Natural killer cell (primary cell): ENCODE measurements at regions not wholly inside any gene's neighbourhood (a gene's known extent, or its start where the extent isn't known, plus 50 kb on each side); places are given as distances from the start of the nearest gene placed in this dataset.

Experiments used
- ATAC-seq, 3 donors: fragments of 150-1000 bp in 2 of 3; fragments of 200-7000 bp in 1 of 3; cut with Tn5 transposase; 1 replicate in 1 of 3; 2 replicates in 2 of 3; pipeline ENCODE4 v1.10.0; 2021; ENCODE audit warnings: mild to moderate bottlenecking in 2 of 3, moderate library complexity in 2 of 3
- DNase-seq, 2 donors: peaks; one replicate each; pipeline versions ENCODE4 v3.0.0 to v3.0.0-alpha.2; 2013 to 2021; ENCODE audit warnings: mixed read lengths in 1 of 2
- H3K27ac ChIP-seq: one replicate; pipeline ENCODE4 v1.5.1; 2013; ENCODE audit warnings: mild to moderate bottlenecking, low read length
- H3K27me3 ChIP-seq: one replicate; pipeline ENCODE4 v1.6.1; 2013; ENCODE audit warnings: low read length; ENCODE audit not compliant: control insufficient read depth, insufficient read depth
- H3K36me3 ChIP-seq: one replicate; pipeline ENCODE4 v1.6.1; 2013; ENCODE audit warnings: low read length; ENCODE audit not compliant: control insufficient read depth, insufficient read depth
- H3K4me1 ChIP-seq: one replicate; pipeline ENCODE4 v1.6.1; 2013; ENCODE audit warnings: low read length; ENCODE audit not compliant: control insufficient read depth, insufficient read depth
- H3K4me3 ChIP-seq: one replicate; pipeline ENCODE4 v1.5.1; 2013; ENCODE audit warnings: low read length
- H3K9me3 ChIP-seq: one replicate; pipeline ENCODE4 v1.6.1; 2013; ENCODE audit warnings: low read length; ENCODE audit not compliant: control insufficient read depth, insufficient read depth
- H3K27ac Mint-ChIP-seq, 2 donors: one replicate each; pipeline ENCODE4 v1.8.0; 2022; ENCODE audit warnings: mild to moderate bottlenecking in 2 of 2, mixed read lengths in 2 of 2, moderate library complexity in 1 of 2
- H3K27me3 Mint-ChIP-seq, 2 donors: one replicate each; pipeline ENCODE4 v1.8.0; 2022; ENCODE audit warnings: low read depth in 2 of 2, mixed read lengths in 2 of 2
- H3K36me3 Mint-ChIP-seq: one replicate; pipeline ENCODE4 v1.8.0; 2022; ENCODE audit warnings: mixed read lengths
- H3K4me1 Mint-ChIP-seq, 2 donors: one replicate each; pipeline ENCODE4 v1.8.0; 2022; ENCODE audit warnings: mixed read lengths in 2 of 2
- H3K4me3 Mint-ChIP-seq: one replicate; pipeline ENCODE4 v1.8.0; 2022; ENCODE audit warnings: mild to moderate bottlenecking, moderate library complexity, mixed read lengths
- H3K9me3 Mint-ChIP-seq, 2 donors: one replicate each; pipeline ENCODE4 v1.8.0; 2022; ENCODE audit warnings: mixed read lengths in 2 of 2
- WGBS: methylation state at CpG from one replicate; pipeline ENCODE4 v1.1.7; 2013; ENCODE audit warnings: missing lambda C conversion rate; ENCODE audit not compliant: insufficient coverage; 5-methylcytosine and 5-hydroxymethylcytosine counted together
- intact Hi-C: fragments of 100-400 bp; cut with micrococcal nuclease; formaldehyde crosslinking; loops from one replicate; pipeline ENCODE4 v1.14.2; 2022
- TF ChIP-seq, protein P1 (sequence below): fragments of 200-600 bp; IDR thresholded peaks from one replicate; pipeline ENCODE4 v1.8.0; 2022; ENCODE audit warnings: antibody characterized with exemption

DNA sequence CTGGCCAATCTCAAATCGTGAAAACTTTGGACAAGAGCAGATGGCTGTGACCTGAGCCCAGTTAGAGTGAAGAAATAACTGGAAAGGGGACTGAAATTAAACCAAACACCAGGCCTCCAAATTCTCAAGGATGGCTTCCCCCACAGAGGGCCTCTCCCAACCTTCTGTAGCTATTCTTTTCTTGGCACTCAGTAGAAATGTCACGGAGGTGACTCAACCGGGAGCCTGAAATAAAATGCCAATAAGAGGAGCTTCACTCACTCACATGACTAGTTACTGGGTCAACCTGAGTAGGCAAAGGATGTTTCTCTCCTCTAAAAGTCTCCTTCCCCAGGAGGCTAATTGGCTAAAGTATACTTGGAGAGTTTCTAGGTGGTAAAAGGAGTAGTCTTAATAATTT, 230.7 kb downstream of the MAF start:
- TF ChIP-seq, protein P1, sequence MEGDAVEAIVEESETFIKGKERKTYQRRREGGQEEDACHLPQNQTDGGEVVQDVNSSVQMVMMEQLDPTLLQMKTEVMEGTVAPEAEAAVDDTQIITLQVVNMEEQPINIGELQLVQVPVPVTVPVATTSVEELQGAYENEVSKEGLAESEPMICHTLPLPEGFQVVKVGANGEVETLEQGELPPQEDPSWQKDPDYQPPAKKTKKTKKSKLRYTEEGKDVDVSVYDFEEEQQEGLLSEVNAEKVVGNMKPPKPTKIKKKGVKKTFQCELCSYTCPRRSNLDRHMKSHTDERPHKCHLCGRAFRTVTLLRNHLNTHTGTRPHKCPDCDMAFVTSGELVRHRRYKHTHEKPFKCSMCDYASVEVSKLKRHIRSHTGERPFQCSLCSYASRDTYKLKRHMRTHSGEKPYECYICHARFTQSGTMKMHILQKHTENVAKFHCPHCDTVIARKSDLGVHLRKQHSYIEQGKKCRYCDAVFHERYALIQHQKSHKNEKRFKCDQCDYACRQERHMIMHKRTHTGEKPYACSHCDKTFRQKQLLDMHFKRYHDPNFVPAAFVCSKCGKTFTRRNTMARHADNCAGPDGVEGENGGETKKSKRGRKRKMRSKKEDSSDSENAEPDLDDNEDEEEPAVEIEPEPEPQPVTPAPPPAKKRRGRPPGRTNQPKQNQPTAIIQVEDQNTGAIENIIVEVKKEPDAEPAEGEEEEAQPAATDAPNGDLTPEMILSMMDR: no peak
- no peaks in the 10 kb centered on the region for H3K27me3 ChIP-seq
- no peak overlapping the region for H3K27ac ChIP-seq
- H3K36me3 ChIP-seq: no peaks in the 10 kb centered on the region
- Mint-ChIP-seq H3K9me3 (peaks cover 4 to 9% of the 10 kb centered on the region in 2 donors), H3K4me3 (peak overlapping the region; percentile 53), H3K27ac (peak overlapping the region; percentile 72 to 77), H3K27me3 (peaks cover 4 to 9% of the 10 kb centered on the region in 2 donors), H3K36me3 (peaks cover 12% of the 10 kb centered on the region), H3K4me1 (peaks cover 33 to 44% of the 10 kb centered on the region in 2 donors)
- no peak for DNase-seq
- ATAC-seq: no peak
- H3K9me3 ChIP-seq: peaks cover 9% of the 10 kb centered on the region
- peaks cover 13% of the 10 kb centered on the region for H3K4me1 ChIP-seq
- 97% methylated on average over 3 of the region's 3 CpGs for WGBS
- H3K4me3 ChIP-seq: no peak overlapping the region
- intact Hi-C loops: loop anchor here (1.0 kb wide), 1 partner anchor 14 kb away; no protein-coding TSS in a partner anchor

DNA sequence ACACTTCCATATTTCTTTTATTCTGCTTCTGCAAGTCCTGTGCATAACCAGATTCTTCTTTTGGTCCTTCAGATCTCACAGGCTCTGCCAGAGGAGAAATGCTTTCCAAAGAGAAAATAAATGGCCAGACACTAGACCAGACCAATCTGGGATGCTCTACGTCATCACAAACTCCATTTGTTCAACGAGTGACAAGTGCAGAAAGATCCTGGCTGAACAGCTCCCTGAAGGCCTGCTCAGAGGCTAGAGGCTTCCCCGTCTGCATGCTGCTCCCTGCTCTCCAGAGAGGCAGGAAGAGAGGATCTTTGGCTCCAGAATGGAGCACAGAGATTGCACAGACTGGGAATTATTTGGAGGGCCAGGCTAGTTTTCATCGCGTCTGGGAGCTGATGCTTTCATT, 232.7 kb downstream of the MAF start:
- no peaks in the 10 kb centered on the region for H3K27me3 ChIP-seq
- no peak overlapping the region for H3K27ac ChIP-seq
- H3K9me3 Mint-ChIP-seq: peaks cover 4 to 6% of the 10 kb centered on the region in 2 donors
- ATAC-seq: no peak
- no peak overlapping the region for H3K27ac Mint-ChIP-seq
- H3K36me3 ChIP-seq: no peaks in the 10 kb centered on the region
- WGBS: 87% methylated on average over 3 of the region's 5 CpGs
- TF ChIP-seq, protein P1: no peak
- H3K27me3 Mint-ChIP-seq: peaks cover 11 to 25% of the 10 kb centered on the region in 2 donors
- H3K4me1 Mint-ChIP-seq: peaks cover 33 to 45% of the 10 kb centered on the region in 2 donors
- no peak for DNase-seq
- peaks cover 9% of the 10 kb centered on the region for H3K9me3 ChIP-seq
- H3K36me3 Mint-ChIP-seq: peaks cover 12% of the 10 kb centered on the region
- intact Hi-C loops: no loop called here
- H3K4me3 Mint-ChIP-seq: no peak overlapping the region
- H3K4me1 ChIP-seq: peaks cover 13% of the 10 kb centered on the region
- H3K4me3 ChIP-seq: no peak overlapping the region

- 86% methylated on average over 1 of the region's 1 CpG for WGBS
- no peaks in the 10 kb centered on the region for H3K36me3 ChIP-seq
- H3K9me3 ChIP-seq: peaks cover 9% of the 10 kb centered on the region
- no peak overlapping the region for H3K27ac ChIP-seq
- no peaks in the 10 kb centered on the region for H3K27me3 ChIP-seq
- H3K4me1 ChIP-seq: peaks cover 13% of the 10 kb centered on the region
- TF ChIP-seq, protein P1: no peak
- no peak overlapping the region for H3K27ac Mint-ChIP-seq
- no peak for DNase-seq
- peaks cover 10% of the 10 kb centered on the region for H3K36me3 Mint-ChIP-seq
- no peak for ATAC-seq
- peaks cover 4 to 6% of the 10 kb centered on the region in 2 donors for H3K9me3 Mint-ChIP-seq
- H3K4me3 Mint-ChIP-seq: no peak overlapping the region
- H3K4me3 ChIP-seq: no peak overlapping the region
- peaks cover 12 to 33% of the 10 kb centered on the region in 2 donors for H3K27me3 Mint-ChIP-seq
- intact Hi-C loops: no loop called here
- H3K4me1 Mint-ChIP-seq: peaks cover 31 to 35% of the 10 kb centered on the region in 2 donors
Measured at GRCh38 chr16:79366635-79367034, 233.9 kb downstream of the MAF start.

- no peak overlapping the region for H3K27ac Mint-ChIP-seq
- H3K36me3 ChIP-seq: no peaks in the 10 kb centered on the region
Measured at GRCh38 chr16:79365702-79366101, 234.8 kb downstream of the MAF start.

More at GRCh38 chr16:79365702-79366101, 234.8 kb downstream of the MAF start:
- intact Hi-C loops: no loop called here
- WGBS: 94% methylated on average over 4 of the region's 4 CpGs
- ATAC-seq: no peak
- H3K27me3 ChIP-seq: no peaks in the 10 kb centered on the region
- Mint-ChIP-seq H3K4me1 (peaks cover 21 to 25% of the 10 kb centered on the region in 2 donors), H3K36me3 (peaks cover under 1% of the 10 kb centered on the region), H3K4me3 (no peak overlapping the region), H3K27me3 (peaks cover 14 to 37% of the 10 kb centered on the region in 2 donors), H3K9me3 (peaks cover 0 to under 1% of the 10 kb centered on the region in 2 donors)
- H3K4me3 ChIP-seq: no peak overlapping the region
- TF ChIP-seq, protein P1: no peak
- H3K4me1 ChIP-seq: peaks cover 6% of the 10 kb centered on the region
- no peak overlapping the region for H3K27ac ChIP-seq
- DNase-seq: no peak
- no peaks in the 10 kb centered on the region for H3K9me3 ChIP-seq
